AG08395 (cell line): ENCODE measurements at regions not wholly inside any gene's neighbourhood (a gene's known extent, or its start where the extent isn't known, plus 50 kb on each side); places are given as distances from the start of the nearest gene placed in this dataset.
"Not testable (repeated sequence)": the region's sequence is repeated elsewhere in the genome, so short reads cannot be mapped to it uniquely, and the experiment has no call there.

Source experiments
- DNase-seq: peaks from one replicate; pipeline ENCODE4 v3.0.0; 2012; ENCODE audit warnings: mixed read lengths, low spot score

- no peak for DNase-seq
These were observed 93.4 kb downstream of the ZFP64 start for GRCh38 chr20:52098186-52098585.

DNA sequence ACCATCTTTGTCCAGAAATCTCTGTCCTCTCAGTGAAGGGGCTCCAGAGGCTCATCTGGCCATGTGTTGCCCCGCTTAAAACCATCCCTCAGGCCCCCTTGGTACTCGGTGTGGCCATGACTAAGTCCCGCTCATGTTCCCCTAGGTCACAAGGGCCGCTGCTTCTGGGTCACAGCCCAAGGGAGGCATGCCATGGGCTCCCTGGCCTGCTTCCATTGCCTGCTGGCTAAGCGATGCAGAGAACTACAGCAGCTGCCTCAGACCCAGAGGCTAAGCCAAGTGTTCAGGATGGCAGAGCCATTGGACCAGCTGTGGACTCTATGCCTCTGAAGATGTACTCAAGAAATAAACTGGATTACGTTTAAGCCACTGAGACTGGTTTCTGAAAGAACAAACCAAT, 95.5 kb downstream of the ZFP64 start:
- no peak for DNase-seq

DNA sequence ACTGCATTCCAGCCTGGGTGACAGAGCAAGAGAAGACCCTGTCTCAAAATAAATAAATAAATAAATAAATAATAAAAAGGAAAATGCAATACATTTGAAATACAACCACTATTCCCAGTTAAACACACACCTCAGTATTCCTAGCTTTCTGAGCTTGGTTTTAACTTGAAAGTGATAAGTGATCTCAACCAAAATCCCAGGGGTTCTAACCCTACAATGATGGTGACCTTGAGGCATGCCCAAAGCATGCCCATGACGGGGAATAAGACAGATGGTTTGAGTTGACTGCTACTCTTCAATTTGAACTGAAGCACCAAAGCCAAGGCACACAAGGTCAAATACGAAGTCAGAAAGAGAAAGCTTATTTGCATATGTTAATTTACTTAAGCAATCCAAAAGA, 96.9 kb downstream of the ZFP64 start:
- no peak for DNase-seq

GRCh38 chr20:52093575-52093974, 98.0 kb downstream of the ZFP64 start:
- no peak for DNase-seq

DNA sequence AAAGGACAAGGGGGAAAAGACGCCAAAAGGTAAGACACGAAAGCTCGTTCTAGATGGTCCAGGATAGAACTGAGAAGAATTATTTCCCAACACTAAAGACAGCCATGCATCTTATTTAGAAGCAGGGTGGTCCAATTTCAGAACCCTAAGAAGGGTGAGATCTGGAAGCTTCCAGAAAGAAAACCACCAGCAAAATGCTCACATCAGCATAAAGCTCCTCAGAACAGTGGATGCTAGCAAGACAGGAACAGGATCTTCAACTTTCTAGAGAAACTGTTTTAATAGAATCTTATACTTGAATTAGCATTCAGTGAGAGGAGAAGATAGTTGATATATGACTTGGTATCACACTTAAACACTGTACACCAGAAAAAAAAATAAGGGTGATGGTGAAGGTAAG, 101.5 kb downstream of the ZFP64 start:
- DNase-seq, result no peak

- DNase-seq, result no peak
These were observed 104.1 kb downstream of the ZFP64 start for GRCh38 chr20:52087471-52087870.

DNA sequence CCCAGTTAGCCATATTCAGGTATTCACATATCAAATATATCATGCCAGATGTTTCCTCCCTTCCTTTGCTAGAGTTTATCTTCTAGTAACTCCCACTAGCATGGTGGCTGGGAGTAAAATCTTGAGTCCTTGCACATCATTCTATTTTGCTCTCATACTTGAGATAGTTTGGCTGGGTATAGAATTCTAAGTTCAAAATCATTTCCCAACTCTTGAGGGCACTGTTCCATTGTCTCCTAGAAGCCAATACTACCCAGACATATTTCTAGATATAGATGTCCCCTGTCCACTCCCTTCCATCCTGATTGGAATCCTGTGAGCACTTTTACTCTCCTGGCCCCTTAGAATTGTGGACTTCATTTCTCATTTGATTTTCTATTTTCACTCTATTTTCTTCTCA, 104.7 kb downstream of the ZFP64 start:
- DNase-seq, result no peak

- no peak for DNase-seq
These were observed 106.9 kb downstream of the ZFP64 start for GRCh38 chr20:52084727-52085126.

- DNase-seq, result peak; percentile 79
These were observed 107.8 kb downstream of the ZFP64 start for GRCh38 chr20:52083627-52084232.

DNA sequence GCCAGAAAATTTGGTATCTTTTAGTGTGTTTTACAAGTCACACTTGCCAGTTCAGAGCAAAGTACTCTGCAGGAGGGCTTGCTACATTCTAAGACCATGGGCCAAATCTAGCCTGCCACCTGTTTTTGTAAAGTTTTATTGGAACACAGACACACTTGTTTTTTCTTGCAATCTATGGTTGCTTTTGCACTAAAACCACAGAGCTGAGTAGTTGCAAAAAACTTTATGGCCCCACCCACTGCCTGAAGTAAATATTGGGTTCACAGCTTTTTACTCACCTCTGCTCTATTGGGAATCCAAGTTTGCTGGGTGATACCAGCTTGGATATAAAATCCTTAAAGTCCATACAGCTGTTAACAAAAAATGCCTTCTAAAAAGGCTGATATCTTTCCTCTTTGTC, 109.0 kb downstream of the ZFP64 start:
- DNase-seq, result no peak

DNA sequence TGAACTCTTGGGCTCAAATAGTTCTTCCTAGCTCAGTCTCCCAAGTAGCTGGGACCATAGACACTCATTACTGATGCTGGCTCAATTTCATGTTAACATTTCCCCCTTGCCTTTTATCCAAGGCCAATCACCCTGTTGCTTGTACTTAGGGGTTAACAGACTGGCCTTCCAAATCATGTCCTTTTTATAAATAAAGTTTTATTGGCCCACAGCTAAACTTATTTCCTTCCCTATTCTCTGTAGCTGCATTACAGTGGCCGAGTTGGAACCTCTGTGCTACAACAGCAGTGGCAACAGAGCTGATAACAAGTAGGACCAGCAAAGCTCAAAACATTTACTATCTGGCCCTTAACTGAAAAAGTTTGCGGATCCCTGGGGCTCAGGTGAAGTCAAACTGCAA, 109.8 kb downstream of the ZFP64 start:
- DNase-seq, result no peak

GRCh38 chr20:52081066-52081465, 110.5 kb downstream of the ZFP64 start:
- DNase-seq, result no peak

DNA sequence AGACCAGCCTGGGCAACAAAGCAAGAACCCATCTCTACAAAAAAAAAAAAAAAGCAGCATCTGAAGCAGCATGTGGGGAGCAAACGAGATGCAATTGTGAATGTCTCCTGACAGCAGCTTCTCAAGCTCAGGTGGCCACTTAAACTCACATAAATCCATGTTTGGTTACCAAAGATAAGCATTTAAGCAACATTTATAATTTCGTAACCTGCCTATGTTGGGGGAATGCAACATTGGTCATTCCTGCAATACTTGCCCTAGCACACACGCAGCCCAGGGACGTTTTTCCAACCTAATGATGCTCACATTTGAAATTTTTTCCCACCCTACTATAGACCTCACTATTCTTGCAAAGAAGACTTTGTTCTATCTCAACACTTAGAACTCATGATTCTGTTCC, 113.3 kb downstream of the ZFP64 start:
- DNase-seq, result no peak

- DNase-seq, result no peak
These were observed 115.4 kb downstream of the ZFP64 start for GRCh38 chr20:52076164-52076563.

DNA sequence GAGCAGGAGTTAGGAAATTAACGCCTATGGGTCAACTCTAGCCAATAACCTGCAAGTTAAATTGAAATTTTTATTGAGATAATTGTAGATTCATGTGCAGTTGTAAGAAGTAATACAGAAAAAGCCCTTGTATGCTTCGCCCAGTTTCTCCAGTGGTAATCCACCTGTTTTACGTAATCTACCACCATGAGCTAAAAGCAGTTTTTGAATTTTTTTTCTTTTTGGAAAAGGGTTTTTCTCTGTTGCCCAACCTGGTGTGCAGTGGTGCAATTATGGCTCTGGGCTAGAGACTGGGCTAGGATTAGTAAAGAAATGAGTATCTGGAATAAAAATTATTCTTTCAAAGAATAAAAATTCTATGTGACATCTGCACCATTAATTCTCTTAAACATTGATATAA, 116.2 kb downstream of the ZFP64 start:
- no peak for DNase-seq

GRCh38 chr20:52071136-52071535, 120.4 kb downstream of the ZFP64 start:
- no peak for DNase-seq

DNA sequence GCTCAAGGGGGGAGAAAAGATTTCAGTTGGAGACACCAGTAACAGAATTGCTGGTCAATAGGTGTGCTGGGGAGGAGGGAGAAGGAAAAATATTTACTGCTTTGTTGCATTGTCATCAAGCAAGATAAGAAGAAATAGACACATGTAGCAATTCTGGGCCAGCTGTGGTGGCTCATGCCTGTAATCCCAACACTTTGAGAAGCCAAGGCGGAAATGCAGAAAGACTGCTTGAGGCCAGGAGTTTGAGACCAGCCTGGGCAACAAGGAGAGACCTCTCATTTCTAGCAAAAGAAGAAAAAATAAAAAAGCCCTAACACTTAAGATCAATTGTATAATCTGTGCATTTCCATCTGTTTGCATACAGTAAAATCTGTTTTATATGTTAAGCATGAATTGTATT, 126.6 kb downstream of the ZFP64 start:
- no peak for DNase-seq

- DNase-seq, result no peak
These were observed 128.9 kb downstream of the ZFP64 start for GRCh38 chr20:52062452-52063209.

- DNase-seq, result peak; percentile 42
These were observed 130.5 kb downstream of the ZFP64 start for GRCh38 chr20:52060794-52061714.

DNA sequence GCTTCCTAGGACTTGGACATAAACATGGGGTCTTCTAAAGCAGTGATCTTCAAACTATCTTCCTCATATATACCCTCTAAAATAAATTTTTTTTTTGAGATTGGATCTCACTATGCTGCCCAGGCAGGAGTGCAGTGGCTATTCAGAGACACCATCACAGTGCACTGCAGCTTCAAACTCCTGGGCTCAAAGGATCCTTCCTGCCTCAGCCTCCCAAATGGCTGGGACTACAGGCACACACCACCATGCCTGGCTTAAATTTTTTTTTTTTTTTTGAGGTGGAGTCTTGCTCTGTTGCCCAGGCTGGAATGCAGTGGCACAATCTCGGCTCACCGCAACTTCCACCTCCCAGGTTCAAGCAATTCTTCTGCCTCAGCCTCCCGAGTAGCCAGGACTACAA, 134.4 kb downstream of the ZFP64 start:
- DNase-seq, result not testable (repeated sequence)

GRCh38 chr20:52056203-52057062, 135.1 kb downstream of the ZFP64 start:
- peak; percentile 91 for DNase-seq

- DNase-seq, result no peak
These were observed 137.5 kb downstream of the ZFP64 start for GRCh38 chr20:52054123-52054522.
